H1 (cell line): ENCODE measurements at regions not wholly inside any gene's neighbourhood (a gene's known extent, or its start where the extent isn't known, plus 50 kb on each side); places are given as distances from the start of the nearest gene placed in this dataset.

Experiments used
- CTCF ChIA-PET: fragments of 300-600 bp; sonication (Branson Sonifier 250); formaldehyde crosslinking; loops from one replicate; lab custom pipeline; 2021; ENCODE audit not compliant: partially characterized antibody; lab: Charles Lee
- POLR2A ChIA-PET: fragments of 300-600 bp; sonication (Branson Sonifier 250); formaldehyde crosslinking; loops from one replicate; lab custom pipeline; 2021; ENCODE audit warnings: inconsistent platforms; ENCODE audit not compliant: partially characterized antibody; lab: Charles Lee
- DNase-seq, 2 experiments: peaks; one replicate each; pipeline versions ENCODE4 v3.0.0 to v3.0.0-alpha.2; 2010 to 2022; ENCODE audit warnings: low spot score in 2 of 2, low read depth in 1 of 2, mixed read lengths in 1 of 2
- FAIRE-seq: peaks from 2 replicates; lab custom pipeline; 2011; peaks lifted over from hg19 to GRCh38; lab: Jason Lieb, UNC
- H2AFZ ChIP-seq: 2 replicates; pipeline ENCODE4 v1.8.1; 2012; ENCODE audit warnings: low read length, inconsistent platforms
- H2AK5ac ChIP-seq: 2 replicates; pipeline ENCODE4 v1.6.1; 2013; ENCODE audit warnings: low read depth, low read length
- H2BK120ac ChIP-seq: replicated peaks from 2 replicates; pipeline ENCODE3; 2013; ENCODE audit warnings: low read depth, low read length, inconsistent platforms
- H2BK12ac ChIP-seq: 2 replicates; pipeline ENCODE4 v1.6.1; 2013; ENCODE audit warnings: low read depth, low read length
- H2BK15ac ChIP-seq: 2 replicates; pipeline ENCODE4 v1.6.1; 2013; ENCODE audit warnings: low read length
- H2BK20ac ChIP-seq: 2 replicates; pipeline ENCODE4 v1.6.1; 2013; ENCODE audit warnings: low read length
- H2BK5ac ChIP-seq: 2 replicates; pipeline ENCODE4 v1.6.1; 2013; ENCODE audit warnings: low read depth, low read length
- H3K14ac ChIP-seq: 2 replicates; pipeline ENCODE4 v1.6.1; 2013; ENCODE audit warnings: inconsistent platforms; ENCODE audit not compliant: insufficient read length
- H3K18ac ChIP-seq: 2 replicates; pipeline ENCODE4 v1.6.1; 2013; ENCODE audit warnings: low read length; ENCODE audit errors: extremely low read depth
- H3K23ac ChIP-seq: 2 replicates; pipeline ENCODE4 v1.6.1; 2013; ENCODE audit warnings: inconsistent platforms; ENCODE audit not compliant: insufficient read length
- H3K23me2 ChIP-seq: 2 replicates; pipeline ENCODE4 v1.6.1; 2013; ENCODE audit warnings: low read depth, low read length
- H3K27ac ChIP-seq: 2 replicates; pipeline ENCODE4 v1.6.1; 2011; ENCODE audit warnings: low read depth, low read length, inconsistent platforms
- H3K27me3 ChIP-seq, 4 experiments: replicated peaks in 1 of 4; 1 replicate in 1 of 4; 2 replicates in 3 of 4; pipeline versions ENCODE4 v1.6.1 to v1.8.1; 2011 to 2013; ENCODE audit warnings: low read length in 3 of 4, mild to moderate bottlenecking in 3 of 4, inconsistent platforms in 2 of 4, mixed read lengths in 2 of 4, moderate library complexity in 1 of 4; ENCODE audit not compliant: control insufficient read depth in 3 of 4, insufficient read depth in 3 of 4; ENCODE audit errors: extremely low read depth in 1 of 4
- H3K36me3 ChIP-seq, 4 experiments: 2 replicates each; pipeline versions ENCODE4 v1.6.1 to v1.8.1; 2011 to 2013; ENCODE audit warnings: mild to moderate bottlenecking in 4 of 4, low read length in 3 of 4, moderate library complexity in 2 of 4, control low read depth in 1 of 4, inconsistent platforms in 1 of 4; ENCODE audit not compliant: insufficient read depth in 4 of 4, control insufficient read depth in 2 of 4
- H3K4ac ChIP-seq: replicated peaks from 2 replicates; pipeline ENCODE3; 2013; ENCODE audit warnings: low read length, low read depth, mixed read lengths, inconsistent platforms; ENCODE audit not compliant: insufficient read length
- H3K4me1 ChIP-seq, 4 experiments: replicated peaks in 1 of 4; 1 replicate in 1 of 4; 2 replicates in 3 of 4; pipeline versions ENCODE4 v1.6.1 to v1.8.1; 2011 to 2013; ENCODE audit warnings: low read length in 3 of 4, inconsistent platforms in 2 of 4, mixed read lengths in 1 of 4; ENCODE audit not compliant: insufficient read depth in 4 of 4, control insufficient read depth in 3 of 4
- H3K4me2 ChIP-seq, 2 experiments: 2 replicates each; pipeline versions ENCODE4 v1.6.1 to v1.8.1; 2011 to 2013; ENCODE audit warnings: low read depth in 2 of 2, low read length in 2 of 2, control low read depth in 1 of 2, inconsistent platforms in 1 of 2, mild to moderate bottlenecking in 1 of 2; ENCODE audit not compliant: insufficient read depth in 1 of 2
- H3K4me3 ChIP-seq, 4 experiments: fragments of 200-600, 300-600 bp in 1 of 4; sonication (generic), shearing (Covaris generic), sonication (Bioruptor Twin) in 1 of 4; 2 replicates each; pipeline versions ENCODE4 v1.5.1 to v1.8.1; 2011 to 2016; ENCODE audit warnings: low read length in 4 of 4, low read depth in 3 of 4, control low read depth in 2 of 4, inconsistent platforms in 2 of 4, mild to moderate bottlenecking in 2 of 4, mixed read lengths in 1 of 4, moderate library complexity in 1 of 4; ENCODE audit not compliant: insufficient read depth in 2 of 4; ENCODE audit errors: extremely low read depth in 1 of 4
- H3K56ac ChIP-seq: replicated peaks from 2 replicates; pipeline ENCODE3; 2013; ENCODE audit warnings: low read depth, mild to moderate bottlenecking, mixed read lengths, low read length, inconsistent platforms; ENCODE audit not compliant: insufficient read length
- H3K79me1 ChIP-seq: 2 replicates; pipeline ENCODE4 v1.6.1; 2013; ENCODE audit warnings: low read depth, low read length, control low read depth
- H3K79me2 ChIP-seq, 2 experiments: 2 replicates each; pipeline versions ENCODE4 v1.6.1 to v1.8.1; 2012 to 2013; ENCODE audit warnings: low read length in 2 of 2, mild to moderate bottlenecking in 2 of 2, inconsistent platforms in 1 of 2; ENCODE audit not compliant: insufficient read depth in 2 of 2, control insufficient read depth in 1 of 2
- H3K9ac ChIP-seq, 4 experiments: replicated peaks in 1 of 4; 1 replicate in 1 of 4; 2 replicates in 3 of 4; pipeline versions ENCODE4 v1.6.1 to v1.8.1; 2011 to 2013; ENCODE audit warnings: low read depth in 3 of 4, low read length in 3 of 4, control low read depth in 2 of 4, mild to moderate bottlenecking in 2 of 4, moderate library complexity in 2 of 4, inconsistent platforms in 1 of 4; ENCODE audit errors: extremely low read depth in 1 of 4
- H3K9me3 ChIP-seq, 2 experiments: 2 replicates each; pipeline versions ENCODE4 v1.6.1 to v1.8.1; 2012 to 2013; ENCODE audit warnings: mild to moderate bottlenecking in 2 of 2, moderate library complexity in 2 of 2, control low read depth in 1 of 2, inconsistent platforms in 1 of 2, low read depth in 1 of 2, low read length in 1 of 2, mixed read lengths in 1 of 2; ENCODE audit not compliant: insufficient read depth in 2 of 2
- H4K20me1 ChIP-seq, 2 experiments: replicated peaks in 1 of 2; 2 replicates each; pipeline versions ENCODE3 to v1.8.1; 2011 to 2013; ENCODE audit warnings: inconsistent platforms in 2 of 2, low read length in 2 of 2, mild to moderate bottlenecking in 1 of 2; ENCODE audit not compliant: insufficient read depth in 2 of 2, control insufficient read depth in 1 of 2
- H4K5ac ChIP-seq: 2 replicates; pipeline ENCODE4 v1.6.1; 2013; ENCODE audit warnings: low read length, low read depth, mixed read lengths, inconsistent platforms; ENCODE audit not compliant: insufficient read length
- H4K8ac ChIP-seq: 2 replicates; pipeline ENCODE4 v1.8.0; 2013; ENCODE audit warnings: mild to moderate bottlenecking, moderate library complexity, low read length, inconsistent platforms; ENCODE audit not compliant: insufficient read depth; ENCODE audit errors: extremely low read depth
- H4K91ac ChIP-seq: replicated peaks from 2 replicates; pipeline ENCODE3; 2013; ENCODE audit warnings: low read length, mixed read lengths, inconsistent platforms; ENCODE audit not compliant: insufficient read length
- YY1 ChIP-seq: IDR thresholded peaks from 2 replicates; pipeline ENCODE4 v1.6.1; 2011; ENCODE audit warnings: low read depth, mild to moderate bottlenecking, low read length
- whole genome bisulfite sequencing, 2 experiments: shearing (Covaris generic) in 1 of 2; methylation state at CpG; one replicate each; pipeline versions ENCODE4 v1.1.6 to v1.1.7; 2013 to 2015; ENCODE audit warnings: low lambda C conversion rate in 2 of 2, mixed read lengths in 2 of 2, inconsistent platforms in 1 of 2, low coverage in 1 of 2, missing lambda C conversion rate in 1 of 2; ENCODE audit not compliant: insufficient replicate concordance in 2 of 2, insufficient coverage in 1 of 2, insufficient read length in 1 of 2; ENCODE audit errors: extremely low coverage in 1 of 2, missing lambda C conversion rate in 1 of 2; 5-methylcytosine and 5-hydroxymethylcytosine counted together
- TF ChIP-seq, protein P1 (sequence below): IDR thresholded peaks from 2 replicates; pipeline ENCODE4 v1.6.1; 2012; ENCODE audit warnings: low read length, inconsistent platforms

DNA sequence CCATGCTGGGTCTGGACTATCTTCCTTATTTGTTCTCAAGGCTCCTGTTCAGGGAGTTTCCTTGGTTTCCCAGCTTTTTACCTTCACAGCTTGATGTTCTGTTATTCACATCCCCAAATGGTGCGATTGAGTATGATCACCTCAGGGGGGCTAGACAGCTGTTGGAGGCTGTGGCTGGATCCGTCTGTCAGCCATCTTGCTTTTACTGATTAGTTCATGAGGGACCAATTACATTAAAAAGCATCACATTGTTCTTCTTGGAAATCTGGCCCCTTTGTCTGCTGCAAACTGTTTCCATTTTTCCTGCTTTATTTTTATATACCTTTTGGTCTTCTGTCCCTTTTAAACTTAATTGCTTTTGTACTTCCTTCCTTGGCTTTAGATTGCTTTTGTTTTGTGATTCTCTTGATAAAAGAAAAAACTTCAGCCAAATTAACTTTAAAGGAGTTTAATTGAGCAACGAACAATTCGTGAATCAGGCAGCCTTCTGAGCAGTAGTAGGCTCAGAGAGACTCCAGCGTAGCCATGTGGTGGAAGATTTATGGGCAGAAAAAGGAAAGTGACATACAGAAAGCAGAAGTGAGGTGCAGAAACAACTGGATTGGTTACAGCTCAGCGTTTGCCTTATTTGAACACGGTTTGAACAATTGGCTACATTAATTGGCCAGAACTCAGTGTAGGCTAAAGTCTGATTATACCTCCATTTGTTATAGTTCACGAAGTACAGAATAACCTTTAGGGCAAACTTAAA is 208.7 kb downstream of the AEBP2 start:
- no peak overlapping the region for H4K5ac ChIP-seq
- H4K8ac ChIP-seq, result no peak overlapping the region
- no peak overlapping the region for H2BK20ac ChIP-seq
- H3K4ac ChIP-seq, result no peak overlapping the region
- H3K36me3 ChIP-seq, result 0 out of 8 replicates have a peak, but pooled peaks cover 0 to 4% (median 0%) of the 10 kb centered on the region in 4 experiments
- H3K9ac ChIP-seq, result no peak overlapping the region
- H3K27ac ChIP-seq, result no peak overlapping the region
- no peaks in the 10 kb centered on the region for H4K20me1 ChIP-seq
- H3K18ac ChIP-seq, result no peak overlapping the region
- H3K4me1 ChIP-seq, result peaks cover 0 to 4% (median 2%) of the 10 kb centered on the region in 4 experiments; a peak in 2 of 7 replicates
- no peak overlapping the region for H2AFZ ChIP-seq
- no peak overlapping the region for H2BK5ac ChIP-seq
- FAIRE-seq, result no peak
- ChIA-PET POLR2A (no interaction called here), CTCF (no interaction called here)
- H3K56ac ChIP-seq, result no peak overlapping the region
- no peak for DNase-seq
- no peak overlapping the region for H3K23ac ChIP-seq
- no peaks in the 10 kb centered on the region for H3K27me3 ChIP-seq
- WGBS, 2 experiments, result 89% methylated on average over 8 of the region's 8 CpGs; no CpG with 5 or more reads in 1 of the 2 experiments
- peaks cover 7 to 9% of the 10 kb centered on the region in 2 experiments; a peak in 3 of 4 replicates for H3K9me3 ChIP-seq
- H2AK5ac ChIP-seq, result no peak overlapping the region
- H3K79me2 ChIP-seq, result no peaks in the 10 kb centered on the region
- TF ChIP-seq YY1, result peak; percentile 59
- TF ChIP-seq, protein P1, sequence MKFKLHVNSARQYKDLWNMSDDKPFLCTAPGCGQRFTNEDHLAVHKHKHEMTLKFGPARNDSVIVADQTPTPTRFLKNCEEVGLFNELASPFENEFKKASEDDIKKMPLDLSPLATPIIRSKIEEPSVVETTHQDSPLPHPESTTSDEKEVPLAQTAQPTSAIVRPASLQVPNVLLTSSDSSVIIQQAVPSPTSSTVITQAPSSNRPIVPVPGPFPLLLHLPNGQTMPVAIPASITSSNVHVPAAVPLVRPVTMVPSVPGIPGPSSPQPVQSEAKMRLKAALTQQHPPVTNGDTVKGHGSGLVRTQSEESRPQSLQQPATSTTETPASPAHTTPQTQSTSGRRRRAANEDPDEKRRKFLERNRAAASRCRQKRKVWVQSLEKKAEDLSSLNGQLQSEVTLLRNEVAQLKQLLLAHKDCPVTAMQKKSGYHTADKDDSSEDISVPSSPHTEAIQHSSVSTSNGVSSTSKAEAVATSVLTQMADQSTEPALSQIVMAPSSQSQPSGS, result no peak
- H3K14ac ChIP-seq, result no peak overlapping the region
- no peaks in the 10 kb centered on the region for H3K23me2 ChIP-seq
- no peak overlapping the region for H2BK120ac ChIP-seq
- H3K79me1 ChIP-seq, result no peaks in the 10 kb centered on the region
- no peak overlapping the region for H2BK12ac ChIP-seq
- H4K91ac ChIP-seq, result no peak overlapping the region
- H2BK15ac ChIP-seq, result no peak overlapping the region
- no peak overlapping the region for H3K4me2 ChIP-seq
- no peak overlapping the region for H3K4me3 ChIP-seq
